K562 (cell line): ENCODE measurements at regions not wholly inside any gene's neighbourhood (a gene's known extent, or its start where the extent isn't known, plus 50 kb on each side); places are given as distances from the start of the nearest gene placed in this dataset.

Experiments
- ATAC-seq: fragments of 200-7000 bp; cut with Tn5 transposase; 3 replicates; pipeline ENCODE4 v1.9.1; 2020; ENCODE audit warnings: moderate library complexity
- BruUV-seq: library from RNA; stranded (reverse); fragments of 400-500 nt; replicated peaks from 2 replicates; lab custom pipeline; 2021; lab: Mats Ljungman, UMichigan
- CTCF ChIA-PET: fragments of 300-600 bp; formaldehyde crosslinking; extraction: SDS; loops from one replicate; lab custom pipeline; 2021; ENCODE audit warnings: low intra/inter-chr PET ratio; lab: Yijun Ruan, JAX
- POLR2A ChIA-PET: fragments of 300-600, 350-650 bp; sonication (Branson Sonifier 250); formaldehyde crosslinking; extraction: SDS; loops from one replicate; lab custom pipeline; 2021; ENCODE audit warnings: antibody characterized with exemption, inconsistent platforms; lab: Yijun Ruan, JAX
- DNase-seq, 4 experiments: peaks; one replicate each; pipeline versions ENCODE4 v3.0.0 to v3.0.0-alpha.2; 2011 to 2018; ENCODE audit warnings: low spot score in 3 of 4, mixed read lengths in 3 of 4; ENCODE audit errors: extremely low read depth in 1 of 4
- FAIRE-seq: peaks from 2 replicates; lab custom pipeline; 2011; peaks lifted over from hg19 to GRCh38; lab: Jason Lieb, UNC
- H2AFZ ChIP-seq: 2 replicates; pipeline ENCODE4 v1.6.0; 2011; ENCODE audit warnings: low read depth, low read length, control low read depth, inconsistent platforms
- H3K27ac ChIP-seq: fragments of 200-600 bp; 3 replicates; pipeline ENCODE4 v1.8.0; 2011; ENCODE audit warnings: low read depth, mild to moderate bottlenecking, control low read depth, inconsistent platforms, low read length, moderate library complexity, mixed read lengths; ENCODE audit errors: extremely low read depth
- H3K27me3 ChIP-seq, 2 experiments: fragments of 300-600 bp in 1 of 2; 2 replicates in 1 of 2; 3 replicates in 1 of 2; pipeline versions ENCODE4 v1.6.0 to v1.8.0; 2011; ENCODE audit warnings: inconsistent platforms in 2 of 2, low read length in 2 of 2, mild to moderate bottlenecking in 1 of 2, mixed read lengths in 1 of 2, moderate library complexity in 1 of 2; ENCODE audit not compliant: control insufficient read depth in 2 of 2, insufficient read depth in 2 of 2
- H3K36me3 ChIP-seq: fragments of 300-600 bp; 3 replicates; pipeline ENCODE4 v1.8.0; 2011; ENCODE audit warnings: mild to moderate bottlenecking, low read length, inconsistent platforms; ENCODE audit not compliant: control insufficient read depth, insufficient read depth
- H3K4me1 ChIP-seq, 2 experiments: fragments of 200-600 bp in 1 of 2; replicated peaks in 1 of 2; 2 replicates in 1 of 2; 3 replicates in 1 of 2; pipeline versions ENCODE4 v1.5.1 to v1.8.0; 2011; ENCODE audit warnings: inconsistent platforms in 2 of 2, low read length in 2 of 2, mild to moderate bottlenecking in 1 of 2, mixed read lengths in 1 of 2, moderate library complexity in 1 of 2; ENCODE audit not compliant: control insufficient read depth in 2 of 2, insufficient read depth in 2 of 2
- H3K4me2 ChIP-seq: 2 replicates; pipeline ENCODE4 v1.6.1; 2011; ENCODE audit warnings: low read length, control low read depth, inconsistent platforms, mixed read lengths; ENCODE audit not compliant: insufficient read depth
- H3K4me3 ChIP-seq: fragments of 200-600 bp; sonication (generic), shearing (Covaris generic); 2 replicates; pipeline ENCODE4 v1.5.1; 2016; ENCODE audit warnings: control low read depth, inconsistent platforms
- H3K79me2 ChIP-seq: fragments of 200-600 bp; 3 replicates; pipeline ENCODE4 v1.8.0; 2011; ENCODE audit warnings: low read length, inconsistent platforms; ENCODE audit not compliant: control insufficient read depth, insufficient read depth
- H3K9ac ChIP-seq, 2 experiments: 2 replicates each; pipeline versions ENCODE4 v1.6.0 to v1.6.1; 2011; ENCODE audit warnings: low read depth in 2 of 2, low read length in 2 of 2, control low read depth in 1 of 2, inconsistent platforms in 1 of 2, mild to moderate bottlenecking in 1 of 2, mixed read lengths in 1 of 2; ENCODE audit not compliant: insufficient read depth in 1 of 2
- H3K9me1 ChIP-seq: one replicate; pipeline ENCODE4 v1.6.0; 2011; ENCODE audit warnings: inconsistent platforms, mild to moderate bottlenecking, low read length, moderate library complexity; ENCODE audit not compliant: control insufficient read depth, insufficient read depth
- H3K9me3 ChIP-seq: replicated peaks from 2 replicates; pipeline ENCODE4 v1.5.1; 2011; ENCODE audit warnings: low read depth, low read length, inconsistent platforms; ENCODE audit not compliant: control insufficient read depth, insufficient read depth
- H4K20me1 ChIP-seq: replicated peaks from 2 replicates; pipeline ENCODE4 v1.6.1; 2011; ENCODE audit warnings: low read length, inconsistent platforms, mixed read lengths; ENCODE audit not compliant: control insufficient read depth, insufficient read depth
- IFI16 ChIP-seq: fragments of 250-450 bp; sonication (Bioruptor Pico); IDR thresholded peaks from 2 replicates; pipeline ENCODE4 v2.1.2; 2022; ENCODE audit warnings: mild to moderate bottlenecking, inconsistent platforms
- MCM3 ChIP-seq: fragments of 450-650 bp; IDR thresholded peaks from 2 replicates; pipeline ENCODE4 v1.6.1; 2016
- MCM5 ChIP-seq: fragments of 450-650 bp; IDR thresholded peaks from 2 replicates; pipeline ENCODE4 v1.6.1; 2016; ENCODE audit warnings: low read depth
- MTA3 ChIP-seq: fragments of 450-650 bp; formaldehyde crosslinking; IDR thresholded peaks from 2 replicates; pipeline ENCODE4 v1.6.1; 2017; ENCODE audit warnings: mild to moderate bottlenecking, borderline replicate concordance
- RBM14 ChIP-seq: fragments of 200-400 bp; formaldehyde crosslinking; IDR thresholded peaks from 2 replicates; pipeline ENCODE4 v1.6.1; 2018; ENCODE audit warnings: low read depth, mild to moderate bottlenecking, low read length, moderate library complexity, borderline replicate concordance; ENCODE audit not compliant: insufficient read depth
- SAFB2 ChIP-seq: fragments of 200-400 bp; formaldehyde crosslinking; IDR thresholded peaks from 2 replicates; pipeline ENCODE4 v1.6.1; 2018; ENCODE audit warnings: borderline replicate concordance, low read length, low read depth, moderate library complexity; ENCODE audit not compliant: severe bottlenecking
- SNIP1 ChIP-seq: fragments of 450-650 bp; IDR thresholded peaks from 2 replicates; pipeline ENCODE4 v1.7.1; 2017; ENCODE audit warnings: low read depth, mild to moderate bottlenecking
- ZNF589 ChIP-seq: fragments of 200-800 bp; sonication (Bioruptor generic); IDR thresholded peaks from 2 replicates; pipeline ENCODE4 v1.6.1; 2016; ENCODE audit warnings: low read depth, missing genetic modification characterization, missing compliant biosample characterization
- ZZZ3 ChIP-seq: fragments of 450-650 bp; IDR thresholded peaks from 2 replicates; pipeline ENCODE4 v1.6.1; 2016; ENCODE audit warnings: antibody characterized with exemption, mild to moderate bottlenecking, moderate library complexity
- in situ Hi-C: fragments of 300-500 bp; cut with MboI; formaldehyde crosslinking; loops from 4 replicates; pipeline ENCODE4 v1.15.0; 2018; ENCODE audit warnings: inconsistent platforms, mixed read lengths
- intact Hi-C: fragments of 100-400 bp; cut with micrococcal nuclease; formaldehyde crosslinking; loops from 2 replicates; pipeline ENCODE4 v1.14.2; 2022
- TF ChIP-seq, protein P1 (sequence below): sonication (generic); formaldehyde crosslinking; IDR thresholded peaks from 2 replicates; pipeline ENCODE4 v1.8.1; 2023; ENCODE audit warnings: mild to moderate bottlenecking, missing genetic modification reagents, moderate library complexity
- TF ChIP-seq, protein P2 (sequence below): fragments of 450-650 bp; formaldehyde crosslinking; IDR thresholded peaks from 2 replicates; pipeline ENCODE4 v1.4.0; 2022; ENCODE audit warnings: missing genetic modification characterization
- TF ChIP-seq, protein P3 (sequence below): IDR thresholded peaks from 3 replicates; pipeline ENCODE4 v1.6.1; 2011; ENCODE audit warnings: borderline replicate concordance, mild to moderate bottlenecking, moderate library complexity; ENCODE audit not compliant: insufficient read length; ENCODE audit errors: extremely low read depth
- TF ChIP-seq, protein P4 (sequence below): fragments of 450-650 bp; IDR thresholded peaks from 2 replicates; pipeline ENCODE4 v1.6.1; 2017; ENCODE audit warnings: antibody characterized with exemption

DNA sequence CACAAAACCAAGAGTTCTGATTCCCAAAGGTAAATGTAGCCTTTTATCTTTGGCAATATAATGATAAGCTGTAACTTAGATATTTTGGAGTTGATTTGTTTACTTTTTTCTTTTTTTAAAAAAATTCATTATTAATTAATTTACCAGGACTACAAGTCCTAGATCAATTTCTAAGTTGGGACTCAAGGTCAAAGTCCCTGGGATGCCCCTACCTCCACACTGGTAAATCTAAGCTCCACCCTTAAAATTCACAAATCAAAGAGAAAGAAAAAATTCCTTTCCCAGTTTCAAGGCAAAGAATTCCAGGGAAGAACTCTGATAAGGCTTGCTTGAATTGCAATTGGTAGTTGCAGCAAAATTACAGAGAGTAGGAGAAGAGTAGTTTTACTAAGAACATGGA, 71.3 kb downstream of the MDH1 start (continued):
- TF ChIP-seq, protein P1, sequence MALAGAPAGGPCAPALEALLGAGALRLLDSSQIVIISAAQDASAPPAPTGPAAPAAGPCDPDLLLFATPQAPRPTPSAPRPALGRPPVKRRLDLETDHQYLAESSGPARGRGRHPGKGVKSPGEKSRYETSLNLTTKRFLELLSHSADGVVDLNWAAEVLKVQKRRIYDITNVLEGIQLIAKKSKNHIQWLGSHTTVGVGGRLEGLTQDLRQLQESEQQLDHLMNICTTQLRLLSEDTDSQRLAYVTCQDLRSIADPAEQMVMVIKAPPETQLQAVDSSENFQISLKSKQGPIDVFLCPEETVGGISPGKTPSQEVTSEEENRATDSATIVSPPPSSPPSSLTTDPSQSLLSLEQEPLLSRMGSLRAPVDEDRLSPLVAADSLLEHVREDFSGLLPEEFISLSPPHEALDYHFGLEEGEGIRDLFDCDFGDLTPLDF (CRISPR knock-in tag), result no peak
- TF ChIP-seq SNIP1, result no peak
- TF ChIP-seq, protein P2, sequence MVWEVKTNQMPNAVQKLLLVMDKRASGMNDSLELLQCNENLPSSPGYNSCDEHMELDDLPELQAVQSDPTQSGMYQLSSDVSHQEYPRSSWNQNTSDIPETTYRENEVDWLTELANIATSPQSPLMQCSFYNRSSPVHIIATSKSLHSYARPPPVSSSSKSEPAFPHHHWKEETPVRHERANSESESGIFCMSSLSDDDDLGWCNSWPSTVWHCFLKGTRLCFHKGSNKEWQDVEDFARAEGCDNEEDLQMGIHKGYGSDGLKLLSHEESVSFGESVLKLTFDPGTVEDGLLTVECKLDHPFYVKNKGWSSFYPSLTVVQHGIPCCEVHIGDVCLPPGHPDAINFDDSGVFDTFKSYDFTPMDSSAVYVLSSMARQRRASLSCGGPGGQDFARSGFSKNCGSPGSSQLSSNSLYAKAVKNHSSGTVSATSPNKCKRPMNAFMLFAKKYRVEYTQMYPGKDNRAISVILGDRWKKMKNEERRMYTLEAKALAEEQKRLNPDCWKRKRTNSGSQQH, result no peak
- no peak for TF ChIP-seq MTA3
- no peak for TF ChIP-seq RBM14
- TF ChIP-seq MCM3, result no peak
- TF ChIP-seq ZZZ3, result no peak
- TF ChIP-seq ZNF589 (CRISPR knock-in tag), result no peak

DNA sequence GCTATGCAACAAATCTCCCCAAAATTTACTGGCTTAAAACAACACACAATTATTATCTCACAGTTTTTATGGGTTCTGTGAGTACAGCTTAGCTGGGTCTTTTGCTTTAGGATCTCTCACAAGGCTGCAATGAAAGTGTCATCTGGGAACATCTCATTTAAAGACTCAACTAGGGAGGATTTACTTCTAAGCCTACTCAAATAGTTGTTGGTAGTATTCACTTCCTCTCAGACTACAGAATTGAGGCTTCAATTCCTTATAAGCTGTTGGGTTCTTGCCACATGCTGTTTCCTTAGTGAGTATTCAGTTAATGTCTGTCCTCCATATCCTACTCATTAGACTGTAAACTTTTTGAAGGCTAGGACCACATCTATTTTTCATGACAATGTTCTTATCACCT, 72.3 kb downstream of the MDH1 start:
- no peak overlapping the region for H3K4me3 ChIP-seq
- in situ Hi-C loops, result no loop called here
- intact Hi-C loops, result no loop called here
- no peaks in the 10 kb centered on the region for H4K20me1 ChIP-seq
- TF ChIP-seq, protein P3, sequence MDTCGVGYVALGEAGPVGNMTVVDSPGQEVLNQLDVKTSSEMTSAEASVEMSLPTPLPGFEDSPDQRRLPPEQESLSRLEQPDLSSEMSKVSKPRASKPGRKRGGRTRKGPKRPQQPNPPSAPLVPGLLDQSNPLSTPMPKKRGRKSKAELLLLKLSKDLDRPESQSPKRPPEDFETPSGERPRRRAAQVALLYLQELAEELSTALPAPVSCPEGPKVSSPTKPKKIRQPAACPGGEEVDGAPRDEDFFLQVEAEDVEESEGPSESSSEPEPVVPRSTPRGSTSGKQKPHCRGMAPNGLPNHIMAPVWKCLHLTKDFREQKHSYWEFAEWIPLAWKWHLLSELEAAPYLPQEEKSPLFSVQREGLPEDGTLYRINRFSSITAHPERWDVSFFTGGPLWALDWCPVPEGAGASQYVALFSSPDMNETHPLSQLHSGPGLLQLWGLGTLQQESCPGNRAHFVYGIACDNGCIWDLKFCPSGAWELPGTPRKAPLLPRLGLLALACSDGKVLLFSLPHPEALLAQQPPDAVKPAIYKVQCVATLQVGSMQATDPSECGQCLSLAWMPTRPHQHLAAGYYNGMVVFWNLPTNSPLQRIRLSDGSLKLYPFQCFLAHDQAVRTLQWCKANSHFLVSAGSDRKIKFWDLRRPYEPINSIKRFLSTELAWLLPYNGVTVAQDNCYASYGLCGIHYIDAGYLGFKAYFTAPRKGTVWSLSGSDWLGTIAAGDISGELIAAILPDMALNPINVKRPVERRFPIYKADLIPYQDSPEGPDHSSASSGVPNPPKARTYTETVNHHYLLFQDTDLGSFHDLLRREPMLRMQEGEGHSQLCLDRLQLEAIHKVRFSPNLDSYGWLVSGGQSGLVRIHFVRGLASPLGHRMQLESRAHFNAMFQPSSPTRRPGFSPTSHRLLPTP, result no peak
- TF ChIP-seq, protein P4, sequence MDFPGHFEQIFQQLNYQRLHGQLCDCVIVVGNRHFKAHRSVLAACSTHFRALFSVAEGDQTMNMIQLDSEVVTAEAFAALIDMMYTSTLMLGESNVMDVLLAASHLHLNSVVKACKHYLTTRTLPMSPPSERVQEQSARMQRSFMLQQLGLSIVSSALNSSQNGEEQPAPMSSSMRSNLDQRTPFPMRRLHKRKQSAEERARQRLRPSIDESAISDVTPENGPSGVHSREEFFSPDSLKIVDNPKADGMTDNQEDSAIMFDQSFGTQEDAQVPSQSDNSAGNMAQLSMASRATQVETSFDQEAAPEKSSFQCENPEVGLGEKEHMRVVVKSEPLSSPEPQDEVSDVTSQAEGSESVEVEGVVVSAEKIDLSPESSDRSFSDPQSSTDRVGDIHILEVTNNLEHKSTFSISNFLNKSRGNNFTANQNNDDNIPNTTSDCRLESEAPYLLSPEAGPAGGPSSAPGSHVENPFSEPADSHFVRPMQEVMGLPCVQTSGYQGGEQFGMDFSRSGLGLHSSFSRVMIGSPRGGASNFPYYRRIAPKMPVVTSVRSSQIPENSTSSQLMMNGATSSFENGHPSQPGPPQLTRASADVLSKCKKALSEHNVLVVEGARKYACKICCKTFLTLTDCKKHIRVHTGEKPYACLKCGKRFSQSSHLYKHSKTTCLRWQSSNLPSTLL, result no peak
- TF ChIP-seq IFI16, result no peak
- TF ChIP-seq SAFB2, result no peak
- no peak for TF ChIP-seq MCM5
- FAIRE-seq, result no peak
- CTCF ChIA-PET, result no interaction called here
- POLR2A ChIA-PET, result no interaction called here
- no peak overlapping the region for H3K9ac ChIP-seq
- no peaks in the 10 kb centered on the region for H3K4me1 ChIP-seq
- H2AFZ ChIP-seq, result no peak overlapping the region
- H3K4me2 ChIP-seq, result no peak overlapping the region
- no TSS peak for BruUV-seq
- H3K27me3 ChIP-seq, result peaks cover 5 to 13% of the 10 kb centered on the region in 2 experiments; a peak in 4 of 5 replicates
- H3K9me3 ChIP-seq, result no peaks in the 10 kb centered on the region
- H3K9me1 ChIP-seq, result no peaks in the 10 kb centered on the region
- no peaks in the 10 kb centered on the region for H3K36me3 ChIP-seq
- H3K27ac ChIP-seq, result no peak overlapping the region
- no peaks in the 10 kb centered on the region for H3K79me2 ChIP-seq
- DNase-seq, result no peak
- ATAC-seq, result no peak
